K562 (cell line): ENCODE measurements at regions not wholly inside any gene's neighbourhood (a gene's known extent, or its start where the extent isn't known, plus 50 kb on each side); places are given as distances from the start of the nearest gene placed in this dataset.

Experiments used
- ATAC-seq: fragments of 200-7000 bp; cut with Tn5 transposase; 3 replicates; pipeline ENCODE4 v1.9.1; 2020; ENCODE audit warnings: moderate library complexity
- BruUV-seq: library from RNA; stranded (reverse); fragments of 400-500 nt; replicated peaks from 2 replicates; lab custom pipeline; 2021; lab: Mats Ljungman, UMichigan
- CTCF ChIA-PET: fragments of 300-600 bp; formaldehyde crosslinking; extraction: SDS; loops from one replicate; lab custom pipeline; 2021; ENCODE audit warnings: low intra/inter-chr PET ratio; lab: Yijun Ruan, JAX
- POLR2A ChIA-PET: fragments of 300-600, 350-650 bp; sonication (Branson Sonifier 250); formaldehyde crosslinking; extraction: SDS; loops from one replicate; lab custom pipeline; 2021; ENCODE audit warnings: antibody characterized with exemption, inconsistent platforms; lab: Yijun Ruan, JAX
- DNase-seq, 4 experiments: peaks; one replicate each; pipeline versions ENCODE4 v3.0.0 to v3.0.0-alpha.2; 2011 to 2018; ENCODE audit warnings: low spot score in 3 of 4, mixed read lengths in 3 of 4; ENCODE audit errors: extremely low read depth in 1 of 4
- FAIRE-seq: peaks from 2 replicates; lab custom pipeline; 2011; peaks lifted over from hg19 to GRCh38; lab: Jason Lieb, UNC
- H2AFZ ChIP-seq: 2 replicates; pipeline ENCODE4 v1.6.0; 2011; ENCODE audit warnings: low read depth, low read length, control low read depth, inconsistent platforms
- H3K27ac ChIP-seq: fragments of 200-600 bp; 3 replicates; pipeline ENCODE4 v1.8.0; 2011; ENCODE audit warnings: low read depth, mild to moderate bottlenecking, control low read depth, inconsistent platforms, low read length, moderate library complexity, mixed read lengths; ENCODE audit errors: extremely low read depth
- H3K27me3 ChIP-seq, 2 experiments: fragments of 300-600 bp in 1 of 2; 2 replicates in 1 of 2; 3 replicates in 1 of 2; pipeline versions ENCODE4 v1.6.0 to v1.8.0; 2011; ENCODE audit warnings: inconsistent platforms in 2 of 2, low read length in 2 of 2, mild to moderate bottlenecking in 1 of 2, mixed read lengths in 1 of 2, moderate library complexity in 1 of 2; ENCODE audit not compliant: control insufficient read depth in 2 of 2, insufficient read depth in 2 of 2
- H3K36me3 ChIP-seq: fragments of 300-600 bp; 3 replicates; pipeline ENCODE4 v1.8.0; 2011; ENCODE audit warnings: mild to moderate bottlenecking, low read length, inconsistent platforms; ENCODE audit not compliant: control insufficient read depth, insufficient read depth
- H3K4me1 ChIP-seq, 2 experiments: fragments of 200-600 bp in 1 of 2; replicated peaks in 1 of 2; 2 replicates in 1 of 2; 3 replicates in 1 of 2; pipeline versions ENCODE4 v1.5.1 to v1.8.0; 2011; ENCODE audit warnings: inconsistent platforms in 2 of 2, low read length in 2 of 2, mild to moderate bottlenecking in 1 of 2, mixed read lengths in 1 of 2, moderate library complexity in 1 of 2; ENCODE audit not compliant: control insufficient read depth in 2 of 2, insufficient read depth in 2 of 2
- H3K4me2 ChIP-seq: 2 replicates; pipeline ENCODE4 v1.6.1; 2011; ENCODE audit warnings: low read length, control low read depth, inconsistent platforms, mixed read lengths; ENCODE audit not compliant: insufficient read depth
- H3K4me3 ChIP-seq: fragments of 200-600 bp; sonication (generic), shearing (Covaris generic); 2 replicates; pipeline ENCODE4 v1.5.1; 2016; ENCODE audit warnings: control low read depth, inconsistent platforms
- H3K79me2 ChIP-seq: fragments of 200-600 bp; 3 replicates; pipeline ENCODE4 v1.8.0; 2011; ENCODE audit warnings: low read length, inconsistent platforms; ENCODE audit not compliant: control insufficient read depth, insufficient read depth
- H3K9ac ChIP-seq, 2 experiments: 2 replicates each; pipeline versions ENCODE4 v1.6.0 to v1.6.1; 2011; ENCODE audit warnings: low read depth in 2 of 2, low read length in 2 of 2, control low read depth in 1 of 2, inconsistent platforms in 1 of 2, mild to moderate bottlenecking in 1 of 2, mixed read lengths in 1 of 2; ENCODE audit not compliant: insufficient read depth in 1 of 2
- H3K9me1 ChIP-seq: one replicate; pipeline ENCODE4 v1.6.0; 2011; ENCODE audit warnings: inconsistent platforms, mild to moderate bottlenecking, low read length, moderate library complexity; ENCODE audit not compliant: control insufficient read depth, insufficient read depth
- H3K9me3 ChIP-seq: replicated peaks from 2 replicates; pipeline ENCODE4 v1.5.1; 2011; ENCODE audit warnings: low read depth, low read length, inconsistent platforms; ENCODE audit not compliant: control insufficient read depth, insufficient read depth
- H4K20me1 ChIP-seq: replicated peaks from 2 replicates; pipeline ENCODE4 v1.6.1; 2011; ENCODE audit warnings: low read length, inconsistent platforms, mixed read lengths; ENCODE audit not compliant: control insufficient read depth, insufficient read depth
- CBFA2T3 ChIP-seq: fragments of 450-650 bp; IDR thresholded peaks from 2 replicates; pipeline ENCODE4 v1.6.1; 2017
- EGR1 ChIP-seq: fragments of 450-650 bp; conservative IDR thresholded peaks from 2 replicates; pipeline ENCODE4 v1.6.1; 2017; ENCODE audit warnings: mild to moderate bottlenecking
- ELF2 ChIP-seq: fragments of 250-450 bp; sonication (Bioruptor Pico); IDR thresholded peaks from 2 replicates; pipeline ENCODE4 v1.5.0; 2021; ENCODE audit warnings: mild to moderate bottlenecking
- FOXK1 ChIP-seq: sonication (generic); formaldehyde crosslinking; IDR thresholded peaks from 2 replicates; pipeline ENCODE4 v1.8.0; 2022; ENCODE audit warnings: missing genetic modification reagents, mild to moderate bottlenecking, borderline replicate concordance
- HMBOX1 ChIP-seq: sonication (generic); IDR thresholded peaks from 2 replicates; pipeline ENCODE4 v1.6.1; 2016
- NCOA4 ChIP-seq: fragments of 450-650 bp; IDR thresholded peaks from 2 replicates; pipeline ENCODE4 v1.6.1; 2018; ENCODE audit warnings: mild to moderate bottlenecking; ENCODE audit not compliant: partially characterized antibody
- NONO ChIP-seq, 2 experiments: fragments of 200-400 bp in 1 of 2; fragments of 450-650 bp in 1 of 2; formaldehyde crosslinking in 1 of 2; IDR thresholded peaks; 2 replicates each; pipeline ENCODE4 v1.6.1; 2017; ENCODE audit warnings: low read depth in 2 of 2, mild to moderate bottlenecking in 2 of 2, moderate library complexity in 2 of 2, low read length in 1 of 2
- NR0B1 ChIP-seq: fragments of 450-650 bp; IDR thresholded peaks from one replicate; pipeline ENCODE4 v1.6.1; 2018; ENCODE audit warnings: mild to moderate bottlenecking, moderate library complexity; ENCODE audit not compliant: partially characterized antibody
- RREB1 ChIP-seq: fragments of 250-450 bp; sonication (Bioruptor Pico); IDR thresholded peaks from 2 replicates; pipeline ENCODE4 v1.4.0; 2020
- SAP30 ChIP-seq: fragments of 200-600 bp; sonication (generic); IDR thresholded peaks from 2 replicates; pipeline ENCODE4 v1.6.1; 2012; ENCODE audit warnings: borderline replicate concordance, low read depth, mild to moderate bottlenecking, moderate library complexity, low read length, control low read depth, inconsistent platforms; ENCODE audit not compliant: insufficient read depth, poor library complexity, severe bottlenecking
- XRCC3 ChIP-seq: fragments of 450-650 bp; IDR thresholded peaks from 2 replicates; pipeline ENCODE4 v1.6.1; 2017; ENCODE audit warnings: mild to moderate bottlenecking, moderate library complexity
- ZNF217 ChIP-seq: sonication (generic); formaldehyde crosslinking; IDR thresholded peaks from 2 replicates; pipeline ENCODE4 v1.8.0; 2022; ENCODE audit warnings: mild to moderate bottlenecking, missing genetic modification reagents
- ZNF224 ChIP-seq: sonication (generic); formaldehyde crosslinking; IDR thresholded peaks from 2 replicates; pipeline ENCODE4 v1.8.0; 2022; ENCODE audit warnings: mild to moderate bottlenecking, missing genetic modification reagents
- ZNF436 ChIP-seq: fragments of 250-450, 450-650 bp; sonication (Bioruptor Pico); formaldehyde crosslinking; IDR thresholded peaks from 2 replicates; pipeline ENCODE4 v1.7.0; 2020; ENCODE audit warnings: mild to moderate bottlenecking
- ZNF561 ChIP-seq: fragments of 450-650 bp; formaldehyde crosslinking; conservative IDR thresholded peaks from 2 replicates; pipeline ENCODE4 v1.4.0; 2020; ENCODE audit warnings: mild to moderate bottlenecking, moderate library complexity
- WGBS: fragments of 100-300 bp; shearing (Covaris generic); methylation state at CpG from one replicate; pipeline ENCODE4 v1.1.6; 2016; ENCODE audit warnings: low coverage, mixed read lengths; ENCODE audit not compliant: insufficient coverage; ENCODE audit errors: missing lambda C conversion rate; 5-methylcytosine and 5-hydroxymethylcytosine counted together
- in situ Hi-C: fragments of 300-500 bp; cut with MboI; formaldehyde crosslinking; loops from 4 replicates; pipeline ENCODE4 v1.15.0; 2018; ENCODE audit warnings: inconsistent platforms, mixed read lengths
- intact Hi-C: fragments of 100-400 bp; cut with micrococcal nuclease; formaldehyde crosslinking; loops from 2 replicates; pipeline ENCODE4 v1.14.2; 2022

GRCh38 chr4:186885289-186885688 lies 161.6 kb upstream of the FAT1 start:
- no TSS peak for BruUV-seq
- TF ChIP-seq EGR1: no peak
- no peak for TF ChIP-seq NONO (IDR thresholded peaks at IDR 0.05; ENCODE audit: low read depth in 2 of 2, low read length in 1 of 2)
- TF ChIP-seq NCOA4: no peak
- TF ChIP-seq XRCC3: no peak
- TF ChIP-seq ZNF224: no peak
- no peak for TF ChIP-seq ELF2 (CRISPR knock-in tag)
- TF ChIP-seq ZNF217 (CRISPR knock-in tag): no peak
- TF ChIP-seq RREB1 (CRISPR knock-in tag): no peak
- TF ChIP-seq ZNF436: no peak
- no peak for TF ChIP-seq ZNF561 (CRISPR knock-in tag)
- no peak for TF ChIP-seq SAP30
- 0 out of 2 replicates have a peak, but pooled peaks have one; percentile 3 for TF ChIP-seq CBFA2T3
- no peak for TF ChIP-seq FOXK1 (CRISPR knock-in tag)
- TF ChIP-seq HMBOX1: peak; percentile 80
- TF ChIP-seq NR0B1: no peak

More at GRCh38 chr4:186885289-186885688, 161.6 kb upstream of the FAT1 start:
- no peak overlapping the region for H3K27ac ChIP-seq
- peaks cover 7% of the 10 kb centered on the region for H3K36me3 ChIP-seq
- ATAC-seq (no peak), FAIRE-seq (no peak), DNase-seq (no peak)
- H3K9me1 ChIP-seq: no peaks in the 10 kb centered on the region
- in situ Hi-C loops: no loop called here
- no peak overlapping the region for H3K9ac ChIP-seq
- ChIA-PET POLR2A (no interaction called here), CTCF (no interaction called here)
- peaks cover 28% of the 10 kb centered on the region for H3K79me2 ChIP-seq
- no peak overlapping the region for H3K4me3 ChIP-seq
- peaks cover 4% of the 10 kb centered on the region; the same call in 1 of the 2 replicates for H3K9me3 ChIP-seq
- no peak overlapping the region for H2AFZ ChIP-seq
- WGBS: 44% methylated on average over 6 of the region's 6 CpGs
- H3K4me2 ChIP-seq: no peak overlapping the region
- intact Hi-C loops: loop anchor here (5.0 kb wide), 2 partner anchors 108 to 158 kb away; no protein-coding TSS in a partner anchor
- no peaks in the 10 kb centered on the region for H4K20me1 ChIP-seq
- peaks cover 8 to 15% of the 10 kb centered on the region in 2 experiments; a peak in 3 of 5 replicates for H3K4me1 ChIP-seq
- H3K27me3 ChIP-seq: no peaks in the 10 kb centered on the region
